NT2/D1 (cell line): ENCODE measurements at regions not wholly inside any gene's neighbourhood (a gene's known extent, or its start where the extent isn't known, plus 50 kb on each side); places are given as distances from the start of the nearest gene placed in this dataset.

Source experiments
- SUZ12 ChIP-seq: IDR thresholded peaks from 2 replicates; pipeline ENCODE4 v1.6.1; 2011; ENCODE audit not compliant: insufficient read length, insufficient read depth; ENCODE audit errors: extremely low read depth
- YY1 ChIP-seq: IDR thresholded peaks from 2 replicates; pipeline ENCODE4 v1.6.1; 2011; ENCODE audit not compliant: insufficient read length, insufficient read depth

DNA sequence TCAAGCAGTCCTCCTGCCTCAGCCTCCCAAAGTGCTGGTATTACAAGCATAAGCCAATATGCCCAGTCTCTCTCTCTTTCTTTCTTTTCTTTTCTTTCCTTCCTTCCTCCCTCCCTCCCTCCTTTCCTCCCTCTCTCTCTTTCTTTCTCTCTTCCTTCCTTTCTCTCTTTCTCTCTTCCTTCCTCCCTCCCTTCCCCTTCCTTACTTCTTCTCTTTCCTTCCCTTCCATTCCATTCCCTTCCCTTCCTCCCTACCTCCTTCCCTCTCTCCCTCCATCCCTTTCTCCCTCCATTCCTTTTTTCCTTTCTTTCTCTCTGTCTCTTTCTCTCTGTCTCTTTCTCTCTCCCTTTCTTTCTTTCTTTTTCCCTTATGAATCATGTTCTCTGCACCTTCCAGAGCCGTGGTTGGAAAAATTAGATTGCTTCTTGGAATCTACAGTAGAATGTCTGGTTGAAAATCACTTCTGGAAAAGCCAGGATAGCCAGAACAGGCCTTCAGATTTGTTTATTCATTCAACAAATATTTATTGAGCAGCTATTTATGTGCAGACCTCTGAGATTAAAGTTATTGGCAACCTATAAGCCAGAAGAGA lies 68.4 kb upstream of the ARHGAP5 start:
- no peak for TF ChIP-seq YY1
- no peak for TF ChIP-seq SUZ12
